ENCODE measurements at regions not wholly inside any gene's neighbourhood (a gene's known extent, or its start where the extent isn't known, plus 50 kb on each side); places are given as distances from the start of the nearest gene placed in this dataset.

- intact Hi-C loops (cut with micrococcal nuclease), result no loop called here
- TF ChIP-seq CTCF (IDR thresholded peaks at IDR 0.05), result no peak
- POLR2A ChIA-PET, result no interaction called here
- ATAC-seq (no peak), DNase-seq (no peak)
- Mint-ChIP-seq H3K36me3 (ENCODE audit: low read depth) (no peaks in the 10 kb centered on the region), H3K9me3 (no peaks in the 10 kb centered on the region), H3K27me3 (no peaks in the 10 kb centered on the region), H3K27ac (no peak overlapping the region), H3K4me3 (no peak overlapping the region), H3K4me1 (ENCODE audit: low read depth) (no peaks in the 10 kb centered on the region)
- CTCF ChIA-PET, result no interaction called here
These were observed 67.0 kb upstream of the GPR149 start for GRCh38 chr3:154496978-154497377.

GRCh38 chr3:154496540-154496939 is 66.5 kb upstream of the GPR149 start:
- CTCF ChIA-PET, result no interaction called here
- no peak for DNase-seq
- H3K27ac Mint-ChIP-seq, result no peak overlapping the region

GRCh38 chr3:154486949-154487348 is 57.0 kb upstream of the GPR149 start:
- Mint-ChIP-seq H3K9me3 (no peaks in the 10 kb centered on the region), H3K27ac (no peak overlapping the region), H3K27me3 (no peaks in the 10 kb centered on the region), H3K36me3 (ENCODE audit: low read depth) (no peaks in the 10 kb centered on the region), H3K4me1 (ENCODE audit: low read depth) (no peaks in the 10 kb centered on the region), H3K4me3 (no peak overlapping the region)
- TF ChIP-seq CTCF (IDR thresholded peaks at IDR 0.05), result no peak
- CTCF ChIA-PET, result no interaction called here
- no peak for DNase-seq
- ATAC-seq, result no peak
- POLR2A ChIA-PET, result no interaction called here
- intact Hi-C loops (cut with micrococcal nuclease), result no loop called here

More at GRCh38 chr3:154496540-154496939, 66.5 kb upstream of the GPR149 start:
- Mint-ChIP-seq H3K27me3 (no peaks in the 10 kb centered on the region), H3K4me1 (ENCODE audit: low read depth) (no peaks in the 10 kb centered on the region), H3K9me3 (no peaks in the 10 kb centered on the region), H3K4me3 (no peak overlapping the region), H3K36me3 (ENCODE audit: low read depth) (no peaks in the 10 kb centered on the region)
- no peak for ATAC-seq
- POLR2A ChIA-PET, result no interaction called here
- intact Hi-C loops (cut with micrococcal nuclease), result no loop called here
- no peak for TF ChIP-seq CTCF (IDR thresholded peaks at IDR 0.05)

GRCh38 chr3:154482507-154482906 is 52.5 kb upstream of the GPR149 start:
- CTCF ChIA-PET, result no interaction called here
- DNase-seq (no peak), ATAC-seq (no peak)
- Mint-ChIP-seq H3K27ac (no peak overlapping the region), H3K4me1 (ENCODE audit: low read depth) (no peaks in the 10 kb centered on the region), H3K4me3 (no peak overlapping the region), H3K27me3 (no peaks in the 10 kb centered on the region), H3K36me3 (ENCODE audit: low read depth) (no peaks in the 10 kb centered on the region), H3K9me3 (no peaks in the 10 kb centered on the region)
- POLR2A ChIA-PET, result no interaction called here
- intact Hi-C loops (cut with micrococcal nuclease), result no loop called here
- TF ChIP-seq CTCF (IDR thresholded peaks at IDR 0.05), result no peak

- ChIA-PET POLR2A (no interaction called here), CTCF (no interaction called here)
- ATAC-seq (no peak), DNase-seq (no peak)
- no peak overlapping the region for H3K27ac Mint-ChIP-seq
- no peaks in the 10 kb centered on the region for H3K27me3 Mint-ChIP-seq
- TF ChIP-seq CTCF (IDR thresholded peaks at IDR 0.05), result no peak
- H3K36me3 Mint-ChIP-seq (ENCODE audit: low read depth), result no peaks in the 10 kb centered on the region
- intact Hi-C loops (cut with micrococcal nuclease), result no loop called here
- no peak overlapping the region for H3K4me3 Mint-ChIP-seq
- H3K9me3 Mint-ChIP-seq, result no peaks in the 10 kb centered on the region
- no peaks in the 10 kb centered on the region for H3K4me1 Mint-ChIP-seq (ENCODE audit: low read depth)
These were observed 50.0 kb upstream of the GPR149 start for GRCh38 chr3:154480033-154480432.

Data from activated CD8-positive, alpha-beta T cell treated with anti-CD3 and anti-CD28 coated beads for 36 hours (primary cell).